ENCODE measurements at regions not wholly inside any gene's neighbourhood (a gene's known extent, or its start where the extent isn't known, plus 50 kb on each side); places are given as distances from the start of the nearest gene placed in this dataset.
"Not testable (repeated sequence)": the region's sequence is repeated elsewhere in the genome, so short reads cannot be mapped to it uniquely, and the experiment has no call there.

DNA sequence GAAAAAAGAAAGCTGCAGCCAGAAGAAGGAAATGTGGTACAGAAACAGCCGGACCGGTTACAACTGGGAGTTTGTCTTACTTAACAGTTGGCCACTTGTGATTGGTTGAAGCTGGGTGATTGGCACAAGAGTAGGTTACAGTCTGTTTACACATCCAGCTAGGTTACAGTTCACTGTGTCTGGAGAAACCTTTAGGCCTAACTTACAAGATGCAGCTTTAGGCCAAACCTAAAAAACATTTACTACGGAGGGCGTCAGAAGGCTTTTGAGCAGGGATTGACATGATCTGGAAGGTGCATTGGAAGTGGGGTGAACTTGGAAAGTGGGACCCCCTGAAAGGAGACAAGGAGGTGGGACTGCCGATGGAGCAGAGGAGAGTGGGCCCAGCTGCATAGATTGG is 122.3 kb downstream of the BANF2 start:
- no peak for DNase-seq (ENCODE audit: insufficient read length, low spot score)
- FAIRE-seq = no peak

DNA sequence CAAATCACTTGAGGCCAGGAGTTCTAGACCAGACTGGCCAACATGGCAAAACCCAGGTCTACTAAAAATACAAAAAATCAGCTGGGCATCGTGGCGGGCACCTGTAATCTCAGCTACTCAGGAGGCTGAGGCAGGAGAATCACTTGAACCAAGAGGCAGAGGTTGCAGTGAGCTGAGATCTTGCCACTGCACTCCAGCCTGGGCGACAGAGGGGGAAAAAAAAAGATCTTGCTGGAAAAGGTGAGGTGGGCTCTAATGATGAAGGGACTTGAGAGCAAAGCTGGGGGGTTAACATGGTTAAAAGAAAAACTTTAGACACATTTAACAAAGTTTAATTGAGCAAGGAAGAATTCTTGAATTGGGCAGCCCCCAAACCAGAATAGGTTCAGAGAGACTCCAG is 121.8 kb downstream of the BANF2 start:
- not testable (repeated sequence) for FAIRE-seq; DNase-seq (ENCODE audit: insufficient read length, low spot score)

DNA sequence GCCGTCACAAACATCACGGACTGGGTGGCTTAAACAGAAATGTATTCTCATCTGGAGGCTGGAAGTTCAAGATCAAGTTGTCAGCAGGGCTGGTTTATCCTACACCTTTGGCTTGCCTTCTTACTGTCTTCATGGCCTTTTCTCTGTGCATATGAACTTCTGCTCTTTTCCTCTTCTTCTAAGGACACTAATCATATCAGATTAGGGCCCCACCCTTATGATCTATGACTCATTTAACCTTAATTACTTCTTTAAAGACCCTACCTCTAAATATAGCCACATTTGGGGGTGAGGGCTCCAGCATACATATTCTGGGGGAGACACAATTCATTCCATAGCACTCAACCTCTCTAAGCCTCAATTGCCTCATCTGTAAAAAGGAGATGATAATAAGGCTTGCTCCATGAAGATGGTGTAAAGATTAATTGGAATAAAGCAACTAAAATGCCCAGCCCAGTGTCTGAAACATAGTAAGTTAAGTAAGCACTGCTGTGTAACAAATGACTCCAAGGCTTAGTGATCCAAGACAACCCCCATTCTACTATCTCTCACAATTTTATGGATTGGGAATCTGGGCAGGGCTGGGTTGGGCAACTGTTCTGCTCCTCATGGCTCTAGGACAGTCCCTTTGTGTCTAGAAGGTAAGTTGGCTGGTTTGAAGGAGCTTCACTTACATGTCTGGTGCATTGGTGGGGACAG is 119.8 kb downstream of the BANF2 start:
- no peak for DNase-seq (ENCODE audit: insufficient read length, low spot score)

DNA sequence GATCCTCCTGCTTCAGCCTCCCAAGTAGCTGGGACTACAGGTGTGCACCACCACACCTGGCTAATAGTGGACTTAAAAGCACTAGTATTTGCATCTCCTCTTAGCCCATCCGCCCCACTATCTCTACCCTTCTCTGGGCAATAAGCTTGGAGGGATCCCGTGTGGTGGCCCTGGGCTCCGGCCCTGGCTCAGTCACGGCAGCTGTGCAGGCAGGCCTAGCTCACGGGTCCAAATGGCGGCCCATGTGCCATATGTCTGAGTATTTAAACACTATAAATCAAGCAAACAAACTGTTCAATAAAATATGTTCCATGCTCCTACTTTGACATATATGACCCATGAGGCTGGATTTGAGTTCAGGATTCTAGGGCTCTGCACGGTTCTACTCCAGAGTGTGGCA is 118.4 kb downstream of the BANF2 start:
- DNase-seq (ENCODE audit: insufficient read length, low spot score) (no peak), FAIRE-seq (no peak)

More for the DNA sequence above, 119.8 kb downstream of the BANF2 start:
- FAIRE-seq = no peak

DNA sequence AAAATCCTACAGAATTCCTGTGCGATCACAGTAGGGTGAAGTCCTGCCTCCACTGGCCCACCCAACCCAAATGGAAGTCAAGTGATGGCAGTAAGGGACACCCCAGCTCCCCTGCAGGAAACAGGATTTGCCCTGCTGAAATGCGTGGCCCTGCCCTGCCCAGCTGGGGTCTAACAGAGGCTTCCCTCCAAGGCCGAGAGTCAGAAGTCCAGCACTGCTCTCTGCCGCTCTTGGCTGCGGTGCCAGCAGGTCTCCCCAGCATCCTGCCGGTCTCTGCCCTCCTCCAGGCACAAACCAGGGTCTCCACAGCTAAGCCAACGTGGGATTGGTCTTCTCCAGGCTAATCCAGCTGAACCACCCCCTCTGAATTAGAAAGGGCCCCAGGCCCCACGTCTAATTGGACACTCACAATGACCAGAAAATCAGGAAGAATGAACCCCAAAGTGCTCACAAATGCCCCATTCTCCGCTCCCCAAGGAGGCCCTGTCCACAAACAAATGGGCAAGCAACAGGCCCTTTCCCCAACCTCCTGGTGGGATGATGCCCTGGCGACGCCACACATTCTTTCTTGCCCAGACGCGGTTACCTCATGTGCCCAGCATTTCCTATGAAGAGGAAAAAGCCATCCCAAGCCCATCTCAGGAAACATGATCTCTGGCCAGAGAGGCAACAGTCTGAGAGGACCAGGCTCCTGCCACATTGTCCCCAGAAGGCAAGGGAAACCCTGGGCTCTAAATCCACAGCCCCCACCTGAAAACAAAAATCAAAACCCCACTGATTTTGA is 117.2 kb downstream of the BANF2 start:
- FAIRE-seq (no peak), DNase-seq (ENCODE audit: insufficient read length, low spot score) (no peak)

DNA sequence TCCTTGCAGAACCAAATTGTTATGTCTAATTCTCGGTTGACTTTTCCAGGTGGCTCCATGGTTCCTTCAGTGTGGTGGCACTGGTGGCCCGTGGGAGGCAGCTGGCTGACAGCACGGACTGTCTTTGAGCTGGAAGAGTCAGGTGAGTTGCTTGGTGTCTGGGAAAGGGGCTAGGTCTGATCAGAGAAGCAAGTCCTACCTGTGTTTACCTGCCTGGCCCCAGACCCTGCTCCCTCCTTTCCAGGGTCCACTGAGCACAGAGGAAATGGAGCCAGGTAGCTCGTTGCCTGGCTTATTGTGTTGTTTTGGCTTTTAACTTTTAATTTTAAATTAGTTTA is 111.8 kb downstream of the BANF2 start:
- FAIRE-seq = no peak
- DNase-seq (ENCODE audit: insufficient read length, low spot score) = no peak

DNA sequence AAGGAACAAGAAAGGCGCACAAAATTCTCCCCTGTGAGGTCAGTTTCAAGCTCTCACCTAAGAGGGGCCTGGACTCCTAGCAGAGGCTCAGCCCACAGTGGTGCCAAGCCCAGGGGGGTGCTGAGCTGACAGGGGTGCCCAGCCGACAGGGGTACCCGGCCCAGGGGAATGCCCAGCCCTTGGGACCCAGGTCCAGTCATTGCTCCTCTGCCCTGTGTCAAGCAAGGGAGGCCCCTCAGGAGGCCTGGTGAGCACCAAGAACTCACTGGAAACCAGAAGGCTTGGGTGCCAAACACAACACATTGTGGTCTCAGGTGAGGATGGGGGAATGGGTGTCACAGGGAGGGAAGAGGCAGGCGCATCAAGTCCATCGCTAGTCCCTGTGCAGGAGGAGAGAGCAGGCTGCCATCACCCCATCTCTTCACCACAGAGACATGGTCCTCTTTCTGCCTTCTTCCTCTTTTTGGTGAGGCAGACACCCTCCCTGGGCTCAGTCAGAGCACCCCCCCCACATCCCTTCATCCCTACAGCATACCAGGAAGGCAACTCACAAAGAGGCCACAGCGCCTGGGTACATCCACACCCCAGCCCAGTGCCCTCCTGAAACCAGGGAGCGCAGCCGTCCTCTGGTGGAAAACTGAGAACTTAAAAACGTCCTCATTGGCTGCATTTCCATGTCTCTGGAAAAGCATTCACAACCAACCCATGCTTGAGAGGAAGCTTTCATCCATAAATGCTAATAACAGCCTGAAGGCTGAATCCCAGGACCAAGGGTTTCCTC is 111.3 kb downstream of the BANF2 start:
- DNase-seq (ENCODE audit: insufficient read length, low spot score) = no peak
- FAIRE-seq = no peak

DNA sequence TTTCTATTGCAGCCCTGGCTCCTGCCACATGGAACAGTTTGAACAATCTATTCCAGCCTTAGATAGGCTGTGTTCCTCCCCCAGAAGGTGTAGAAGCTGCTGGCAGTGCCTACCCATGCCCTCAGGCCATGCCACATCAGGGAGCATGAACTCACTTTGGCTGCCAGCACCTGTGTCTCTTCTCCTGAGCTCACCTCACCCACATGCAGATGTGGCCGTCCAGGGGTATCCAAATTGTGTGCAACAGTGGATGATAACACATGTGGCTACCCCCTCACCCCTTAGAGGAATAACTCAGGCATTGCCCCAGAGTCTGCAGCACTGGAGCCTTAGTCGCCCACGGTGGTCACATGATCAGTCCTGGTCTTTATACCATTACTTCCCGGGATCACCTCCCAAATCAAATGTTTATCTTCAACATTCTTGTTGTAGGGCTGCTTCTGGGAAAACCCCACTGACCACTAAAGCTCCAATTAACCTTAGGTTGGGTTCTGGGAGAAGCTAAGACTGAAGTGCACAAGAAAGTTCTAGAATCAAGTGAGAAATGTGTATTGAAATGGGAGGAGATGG is 110.4 kb downstream of the BANF2 start:
- FAIRE-seq (no peak), DNase-seq (ENCODE audit: insufficient read length, low spot score) (no peak)

DNA sequence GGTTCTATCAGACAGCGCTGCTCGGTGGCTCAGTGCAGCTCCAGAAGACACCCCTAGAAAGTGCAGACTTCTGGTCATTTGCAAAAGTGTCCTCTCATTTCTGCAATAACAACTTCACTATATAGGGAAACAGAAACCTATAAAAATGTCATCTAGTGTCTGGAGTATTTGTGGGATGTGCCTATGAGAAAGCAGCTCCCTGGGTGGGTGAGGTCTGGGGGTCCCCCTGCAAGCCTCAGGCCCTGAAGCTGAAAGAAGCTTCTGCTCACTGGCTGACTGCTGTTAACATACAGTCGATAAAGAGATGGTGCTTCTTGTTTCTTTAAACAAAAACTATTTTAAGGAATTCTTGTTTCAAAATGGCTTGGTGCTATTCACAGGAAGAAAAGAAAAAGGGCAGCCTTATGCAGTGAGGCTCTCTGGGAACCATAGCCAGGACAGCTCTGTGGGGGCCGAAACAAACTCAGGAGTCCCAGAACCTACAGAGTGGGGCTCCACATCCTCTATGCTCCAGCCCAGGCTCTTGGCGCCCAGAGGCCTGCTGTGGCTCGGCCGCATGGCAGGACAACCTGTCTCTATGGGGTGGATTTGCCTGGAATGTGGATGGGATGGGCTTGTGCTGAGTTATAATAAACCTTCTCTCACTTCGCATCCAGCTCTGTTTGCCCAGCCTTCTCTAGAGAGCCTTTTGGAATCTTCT is 109.7 kb downstream of the BANF2 start:
- FAIRE-seq = no peak
- no peak for DNase-seq (ENCODE audit: insufficient read length, low spot score)

DNA sequence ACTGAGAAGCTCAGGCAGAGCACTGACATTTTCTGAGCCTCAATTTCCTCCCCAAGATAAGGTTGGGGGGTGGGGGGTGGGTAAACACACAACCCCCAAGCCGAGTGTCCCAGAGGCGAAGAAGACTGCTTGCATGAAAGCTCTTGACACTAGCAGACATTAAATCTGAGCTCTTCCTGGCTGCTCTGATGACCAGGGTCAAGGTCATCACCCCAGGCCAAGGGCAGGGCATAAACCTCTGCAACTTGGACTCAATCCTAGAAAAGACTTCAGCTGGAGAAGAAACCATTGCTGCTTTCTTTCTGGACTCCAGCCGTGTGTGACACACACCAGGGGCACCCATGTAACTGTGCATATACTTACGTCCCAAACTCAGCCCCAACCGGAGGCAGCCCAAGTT is 109.0 kb downstream of the BANF2 start:
- DNase-seq (ENCODE audit: insufficient read length, low spot score) (no peak), FAIRE-seq (no peak)

DNA sequence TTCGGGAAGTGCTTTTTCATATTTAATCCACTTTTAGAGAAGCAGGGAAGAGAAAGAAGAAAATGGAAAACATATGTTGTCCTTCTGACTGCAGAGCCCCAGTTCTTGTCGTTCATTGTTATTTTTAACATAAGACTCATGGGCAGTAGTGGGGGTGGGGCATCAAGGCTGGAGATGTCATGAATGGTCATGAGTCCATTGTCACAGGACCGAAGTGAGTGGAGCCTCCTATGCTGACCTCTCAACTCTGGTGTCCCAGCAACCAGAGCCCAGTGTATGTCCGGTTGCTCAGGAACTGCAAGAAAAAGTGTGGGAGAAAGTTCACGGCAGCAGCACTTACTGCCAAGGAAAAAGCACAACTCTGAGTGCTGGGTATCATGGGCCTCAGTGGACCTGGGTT is 108.6 kb downstream of the BANF2 start:
- no peak for DNase-seq (ENCODE audit: insufficient read length, low spot score)
- FAIRE-seq = no peak

DNA sequence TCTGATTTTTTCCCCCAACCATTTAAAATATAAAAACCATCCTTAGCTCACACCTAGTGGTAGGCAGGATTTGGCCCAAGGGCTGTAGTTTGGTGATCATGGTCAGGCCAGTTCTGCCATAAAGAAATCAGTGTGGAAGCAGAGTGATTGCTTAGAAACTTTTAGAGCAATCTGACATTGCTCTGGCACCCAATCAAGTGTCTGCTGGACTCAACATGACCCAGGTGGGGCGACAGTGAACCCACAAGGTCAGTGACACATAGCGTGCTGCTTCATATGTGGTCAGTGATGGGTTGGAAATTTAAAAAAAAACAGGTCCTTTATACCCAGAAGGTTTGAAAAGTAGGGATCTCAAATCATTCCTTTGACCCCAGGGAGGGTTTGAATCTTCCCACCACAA is 107.9 kb downstream of the BANF2 start:
- FAIRE-seq (peak; percentile 13), DNase-seq (ENCODE audit: insufficient read length, low spot score) (no peak)

DNA sequence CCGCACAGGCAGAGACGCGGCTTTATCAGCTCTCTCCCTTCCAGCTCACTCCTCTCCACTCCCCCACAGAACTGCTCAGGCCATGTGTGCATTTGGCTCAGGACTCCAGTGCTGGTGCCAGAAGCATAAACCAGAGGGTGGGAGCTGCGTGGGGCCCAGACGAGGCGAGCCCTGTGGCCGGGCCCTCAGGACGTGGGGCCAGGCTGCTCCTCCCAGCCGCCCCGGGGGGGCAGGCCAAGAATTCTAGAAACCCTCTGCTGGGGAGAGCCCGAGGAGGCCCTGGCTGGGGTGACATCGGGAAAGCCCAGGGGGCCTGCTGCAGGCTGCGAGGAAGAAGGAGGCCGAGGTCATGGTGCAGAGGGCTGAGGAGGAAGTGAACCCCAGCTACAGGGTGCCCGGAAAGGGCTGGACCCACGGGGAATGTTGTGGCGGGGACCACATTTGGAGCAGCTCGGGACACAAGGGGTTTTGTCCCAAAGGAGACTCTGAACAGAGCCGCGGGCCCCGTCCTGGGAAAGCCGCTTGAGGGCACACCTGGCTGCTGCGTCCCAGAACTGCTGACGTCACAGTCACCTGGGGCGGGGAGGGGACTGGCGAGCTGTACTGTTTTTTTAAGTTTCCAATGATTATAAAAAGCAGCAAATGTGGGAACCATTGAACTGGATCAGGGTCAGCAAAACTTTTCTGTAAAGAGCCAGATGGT is 107.1 kb downstream of the BANF2 start:
- FAIRE-seq (no peak), DNase-seq (ENCODE audit: insufficient read length, low spot score) (no peak)

DNA sequence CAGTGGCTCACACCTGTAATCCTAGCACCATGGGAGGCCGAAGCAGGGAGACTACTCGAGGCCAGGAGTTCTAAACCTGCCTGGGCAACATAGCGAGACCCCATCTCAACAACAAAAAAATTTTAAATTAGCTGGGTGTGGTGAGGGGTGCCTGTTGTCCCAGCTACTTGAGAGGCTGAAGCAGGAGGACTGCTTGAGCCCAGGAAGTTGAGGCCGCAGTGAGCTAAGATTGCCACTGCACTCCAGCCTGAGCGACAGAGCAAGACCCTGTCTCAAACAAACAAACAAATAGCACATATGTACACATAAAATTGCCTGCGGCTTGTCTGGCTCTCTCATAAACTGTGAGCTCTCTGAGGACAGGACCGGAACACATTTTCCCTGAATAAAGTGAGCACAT is 106.3 kb downstream of the BANF2 start:
- no peak for FAIRE-seq
- no peak for DNase-seq (ENCODE audit: insufficient read length, low spot score)

DNA sequence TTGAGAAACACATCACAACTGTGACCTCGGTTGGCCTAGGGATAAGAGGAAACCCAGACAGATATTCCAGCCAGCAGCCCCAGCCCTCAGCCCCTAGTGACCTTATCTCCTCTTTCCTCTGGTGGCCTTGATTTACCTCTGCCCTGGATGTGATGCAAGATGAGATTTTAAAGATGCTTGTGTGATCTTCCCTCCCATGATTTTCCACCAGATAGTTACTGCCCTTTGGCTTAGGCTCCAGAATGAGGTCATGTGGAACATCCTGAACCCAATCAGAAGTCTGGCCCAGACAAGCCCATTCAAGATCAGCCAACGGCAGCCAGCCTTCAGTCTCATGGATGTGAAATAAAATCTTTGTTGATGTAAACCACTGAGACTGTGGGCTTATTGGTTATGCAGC is 104.0 kb downstream of the BANF2 start:
- FAIRE-seq = no peak
- no peak for DNase-seq (ENCODE audit: insufficient read length, low spot score)

DNA sequence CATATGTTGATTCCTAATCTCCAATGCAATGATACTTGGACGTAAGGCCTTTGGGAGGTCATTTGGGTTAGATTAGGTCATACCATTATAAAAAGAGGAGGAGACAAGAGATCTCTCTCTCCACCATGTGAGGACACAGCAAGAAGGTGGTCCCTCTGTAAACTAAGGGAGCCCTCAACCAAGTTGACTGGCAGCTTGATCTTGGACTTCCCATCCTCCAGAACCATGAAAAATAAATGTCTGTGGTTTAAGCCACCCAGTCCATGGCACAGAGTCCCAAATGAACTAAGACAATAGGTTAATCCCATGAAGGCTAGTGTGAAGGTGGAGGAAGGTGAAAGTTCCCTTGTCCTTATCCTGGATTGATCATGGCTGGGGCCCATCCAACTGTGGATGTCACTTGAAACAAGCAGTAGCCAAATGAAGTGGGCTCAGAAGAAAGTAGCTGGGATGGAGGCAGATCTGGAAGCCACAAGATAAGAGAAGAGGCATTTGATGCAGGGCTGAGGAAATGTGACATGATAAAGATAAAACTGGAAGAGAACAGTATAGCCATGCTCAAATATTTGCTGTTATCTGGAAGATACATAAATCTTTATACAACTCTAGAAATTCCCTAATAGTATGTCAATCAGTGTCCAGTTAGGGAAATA is 99.9 kb downstream of the BANF2 start:
- FAIRE-seq = no peak

DNA sequence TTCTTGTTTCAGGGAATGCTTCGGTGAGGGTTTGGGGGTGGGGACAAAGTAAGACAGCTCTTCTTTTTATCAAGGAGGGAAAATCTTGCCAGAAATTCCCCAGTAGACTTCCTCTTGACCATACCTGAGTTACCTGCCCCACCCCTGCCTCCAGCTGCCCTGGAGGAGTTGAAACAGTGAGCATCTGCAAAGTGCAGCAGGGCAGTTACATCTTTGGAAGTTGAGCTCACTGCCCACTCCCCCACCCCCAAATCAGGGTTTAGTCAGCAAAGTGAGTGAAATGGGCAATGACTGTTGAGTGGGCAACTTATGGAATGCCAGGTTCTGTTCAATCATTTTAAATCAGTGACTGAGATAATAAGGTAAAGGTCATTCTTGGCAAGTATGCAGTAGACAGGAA is 98.8 kb downstream of the BANF2 start:
- FAIRE-seq (no peak), DNase-seq (ENCODE audit: insufficient read length, low spot score) (no peak)

More for the DNA sequence above, 99.9 kb downstream of the BANF2 start:
- DNase-seq (ENCODE audit: insufficient read length, low spot score) = no peak

DNA sequence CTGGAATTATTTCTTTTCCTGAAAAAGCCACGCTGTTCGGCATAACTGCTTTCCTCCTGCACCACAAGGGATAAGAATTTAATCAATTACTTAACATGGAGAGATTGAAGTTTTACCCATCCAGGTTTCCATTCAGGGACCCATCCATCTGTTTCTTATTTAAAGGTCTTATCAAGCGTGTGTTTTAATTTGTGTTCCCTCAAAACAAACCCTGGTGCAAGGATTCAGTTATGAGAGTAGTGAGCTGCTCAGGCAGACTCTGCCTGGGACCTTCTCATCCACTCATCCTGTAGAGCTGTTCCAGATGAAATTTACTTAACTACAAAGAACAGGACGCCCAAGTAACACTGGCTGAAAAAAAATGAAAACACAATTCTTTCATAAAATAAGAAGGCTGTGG is 97.8 kb downstream of the BANF2 start:
- FAIRE-seq = no peak

DNA sequence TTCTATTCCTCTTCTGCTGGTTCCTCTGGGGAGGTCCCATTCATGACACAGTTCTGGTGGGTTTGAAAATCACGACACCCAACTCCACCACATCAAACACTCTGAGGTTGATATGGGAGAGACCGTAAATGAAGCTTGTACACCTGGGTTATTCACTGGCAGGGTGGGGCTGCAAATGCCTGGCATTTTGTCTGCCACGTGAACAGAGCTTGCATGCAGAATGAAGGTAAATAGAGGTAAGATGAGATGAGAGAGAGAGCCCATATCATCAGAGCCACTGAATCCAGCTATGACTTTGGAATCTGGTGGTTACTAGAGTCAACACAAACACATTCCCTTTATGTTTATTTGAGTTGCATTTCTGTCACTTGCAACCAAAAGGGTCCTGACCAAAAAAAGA is 97.4 kb downstream of the BANF2 start:
- DNase-seq (ENCODE audit: insufficient read length, low spot score) (no peak), FAIRE-seq (no peak)

More for the DNA sequence above, 97.8 kb downstream of the BANF2 start:
- no peak for DNase-seq (ENCODE audit: insufficient read length, low spot score)

Measured in HTR-8/SVneo (cell line).